HT-29 (cell line): ENCODE measurements at regions not wholly inside any gene's neighbourhood (a gene's known extent, or its start where the extent isn't known, plus 50 kb on each side); places are given as distances from the start of the nearest gene placed in this dataset.
"Not testable (repeated sequence)": the region's sequence is repeated elsewhere in the genome, so short reads cannot be mapped to it uniquely, and the experiment has no call there.

ENCODE experiments used
- DNase-seq: peaks from one replicate; pipeline ENCODE4 v3.0.0-alpha.2; 2015; ENCODE audit warnings: low spot score

DNA sequence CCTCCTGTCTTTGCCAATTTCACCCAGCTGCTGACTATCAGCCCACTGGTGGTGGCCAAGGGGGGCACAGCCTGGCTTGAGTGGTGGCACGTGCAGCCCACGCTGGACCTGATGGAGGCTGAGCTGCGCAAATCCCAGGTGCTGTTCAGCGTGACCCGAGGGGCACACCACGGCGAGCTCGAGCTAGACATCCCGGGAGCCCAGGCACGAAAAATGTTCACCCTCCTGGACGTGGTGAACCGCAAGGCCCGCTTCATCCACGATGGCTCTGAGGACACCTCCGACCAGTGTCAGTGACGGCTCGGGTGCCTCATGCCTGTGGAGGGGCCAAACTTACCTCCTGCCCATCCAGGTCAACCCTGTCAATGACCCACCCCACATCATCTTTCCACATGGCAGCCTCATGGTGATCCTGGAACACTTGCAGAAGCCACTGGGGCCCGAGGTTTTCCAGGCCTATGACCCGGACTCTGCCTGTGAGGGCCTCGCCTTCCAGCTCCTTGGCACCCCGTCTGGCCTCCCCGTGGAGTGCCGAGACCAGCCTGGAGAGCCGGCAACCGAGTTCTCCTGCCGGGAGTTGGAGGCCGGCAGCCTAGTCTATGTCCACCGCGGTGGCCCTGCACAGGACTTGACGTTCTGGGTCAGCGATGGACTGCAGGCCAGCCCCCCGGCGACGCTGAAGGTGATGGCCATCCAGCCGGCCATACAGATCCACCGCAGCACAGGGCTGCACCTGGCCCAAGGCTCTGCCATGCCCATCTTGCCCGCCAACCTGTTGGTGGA lies 180.2 kb downstream of the TBC1D2B start:
- not testable (repeated sequence) for DNase-seq

DNA sequence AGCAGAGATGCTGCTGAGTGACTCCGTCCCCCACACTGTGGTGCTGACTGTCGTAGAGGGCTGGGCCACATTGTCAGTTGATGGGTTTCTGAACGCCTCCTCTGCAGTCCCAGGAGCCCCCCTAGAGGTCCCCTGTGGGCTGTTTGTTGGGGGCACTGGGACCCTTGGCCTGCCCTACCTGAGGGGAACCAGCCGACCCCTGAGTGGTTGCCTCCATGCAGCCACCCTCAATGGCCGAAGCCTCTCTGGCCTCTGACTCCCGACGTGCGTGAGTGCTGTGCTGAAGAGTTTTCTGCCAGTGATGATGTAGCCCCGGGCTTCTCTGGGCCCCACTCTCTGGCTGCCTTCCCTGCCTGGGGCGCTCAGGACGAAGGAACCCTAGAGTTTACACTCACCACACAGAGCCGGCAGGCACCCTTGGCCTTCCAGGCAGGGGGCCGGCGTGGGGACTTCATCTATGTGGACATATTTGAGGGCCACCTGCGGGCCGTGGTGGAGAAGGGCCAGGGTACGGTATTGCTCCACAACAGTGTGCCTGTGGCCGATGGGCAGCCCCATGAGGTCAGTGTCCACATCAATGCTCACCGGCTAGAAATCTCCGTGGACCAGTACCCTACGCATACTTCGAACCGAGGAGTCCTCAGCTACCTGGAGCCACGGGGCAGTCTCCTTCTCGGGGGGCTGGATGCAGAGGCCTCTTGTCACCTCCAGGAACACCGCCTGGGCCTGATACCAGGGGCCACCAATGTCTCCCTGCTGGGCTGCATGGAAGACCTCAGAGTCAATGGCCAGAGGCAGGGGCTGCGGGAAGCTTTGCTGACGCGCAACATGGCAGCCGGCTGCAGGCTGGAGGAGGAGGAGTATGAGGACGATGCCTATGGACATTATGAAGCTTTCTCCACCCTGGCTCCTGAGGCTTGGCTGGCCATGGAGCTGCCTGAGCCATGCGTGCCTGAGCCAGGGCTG lies 181.1 kb downstream of the TBC1D2B start:
- not testable (repeated sequence) for DNase-seq

- DNase-seq = no peak
These were observed 181.8 kb downstream of the TBC1D2B start for GRCh38 chr15:77895742-77896141.

GRCh38 chr15:77895145-77895544 lies 182.4 kb downstream of the TBC1D2B start:
- DNase-seq = not testable (repeated sequence)

DNA sequence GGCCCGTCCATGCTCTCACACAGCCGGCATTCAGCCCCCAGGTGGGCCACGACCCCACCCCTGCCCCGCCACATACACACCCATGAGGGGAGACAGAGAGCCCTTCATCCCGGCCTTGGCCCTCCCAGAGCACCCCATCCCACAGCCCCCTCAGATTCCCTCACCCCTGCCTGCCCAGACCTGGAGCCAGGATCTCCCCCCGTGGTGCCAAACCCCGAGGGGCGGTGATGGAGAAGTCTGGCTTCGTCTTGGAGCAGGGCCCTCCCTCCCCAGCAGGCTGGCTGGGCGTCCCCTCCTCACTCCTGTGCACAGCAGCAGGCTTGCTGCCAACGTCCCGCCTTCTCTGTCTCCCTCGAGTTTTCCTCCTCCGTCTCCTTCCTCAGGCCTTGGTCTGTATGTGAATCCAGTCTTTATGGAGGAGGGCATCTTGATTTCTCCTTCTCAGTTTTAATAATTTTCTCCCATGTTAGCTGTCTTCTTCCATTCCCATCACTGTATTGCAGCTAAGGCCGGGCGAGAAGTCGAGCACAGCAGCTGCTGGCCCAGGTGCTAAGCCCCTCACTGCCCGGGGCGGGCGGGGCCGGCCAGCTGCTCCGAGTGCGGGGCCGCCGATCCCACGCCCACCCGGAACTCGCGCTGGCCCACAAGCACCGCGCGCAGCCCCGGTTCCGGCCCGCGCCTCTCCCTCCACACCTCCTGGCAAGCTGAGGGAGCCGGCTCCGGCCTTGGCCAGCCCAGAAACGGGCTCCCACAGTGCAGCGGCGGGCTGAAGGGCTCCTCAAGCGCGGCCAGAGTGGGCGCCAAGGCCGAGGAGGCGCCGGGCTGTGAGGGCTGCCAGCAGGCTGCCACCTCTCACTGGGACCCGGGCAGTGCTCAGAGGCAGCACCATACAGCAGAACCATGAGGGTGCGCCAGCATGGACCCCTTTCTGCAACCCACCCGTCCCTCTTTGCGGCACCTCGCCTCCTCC lies 183.6 kb downstream of the TBC1D2B start:
- not testable (repeated sequence) for DNase-seq

DNA sequence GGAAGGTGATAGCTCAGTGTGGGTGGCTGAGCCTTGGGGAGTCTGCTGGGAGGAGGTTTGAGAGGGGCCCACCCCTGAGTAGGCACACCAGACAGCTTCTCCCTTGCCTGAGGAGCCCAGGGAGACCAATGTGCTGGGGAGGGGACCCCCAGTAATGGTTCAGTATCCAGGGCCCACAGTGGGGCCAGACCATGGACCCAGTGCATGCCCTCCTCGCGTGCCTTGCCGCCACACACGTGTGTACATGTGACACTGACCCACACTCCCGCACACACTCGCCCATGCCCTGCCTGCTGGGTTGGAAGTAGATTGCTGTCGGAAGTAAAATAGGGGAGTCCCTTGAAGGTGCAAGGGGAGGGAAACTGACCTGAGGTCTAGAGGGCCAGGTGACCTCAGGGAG lies 184.3 kb downstream of the TBC1D2B start:
- not testable (repeated sequence) for DNase-seq

GRCh38 chr15:77892335-77892734 lies 185.2 kb downstream of the TBC1D2B start:
- DNase-seq = no peak

- not testable (repeated sequence) for DNase-seq
These were observed 185.6 kb downstream of the TBC1D2B start for GRCh38 chr15:77891862-77892261.

GRCh38 chr15:77890911-77891801 lies 186.4 kb downstream of the TBC1D2B start:
- not testable (repeated sequence) for DNase-seq

DNA sequence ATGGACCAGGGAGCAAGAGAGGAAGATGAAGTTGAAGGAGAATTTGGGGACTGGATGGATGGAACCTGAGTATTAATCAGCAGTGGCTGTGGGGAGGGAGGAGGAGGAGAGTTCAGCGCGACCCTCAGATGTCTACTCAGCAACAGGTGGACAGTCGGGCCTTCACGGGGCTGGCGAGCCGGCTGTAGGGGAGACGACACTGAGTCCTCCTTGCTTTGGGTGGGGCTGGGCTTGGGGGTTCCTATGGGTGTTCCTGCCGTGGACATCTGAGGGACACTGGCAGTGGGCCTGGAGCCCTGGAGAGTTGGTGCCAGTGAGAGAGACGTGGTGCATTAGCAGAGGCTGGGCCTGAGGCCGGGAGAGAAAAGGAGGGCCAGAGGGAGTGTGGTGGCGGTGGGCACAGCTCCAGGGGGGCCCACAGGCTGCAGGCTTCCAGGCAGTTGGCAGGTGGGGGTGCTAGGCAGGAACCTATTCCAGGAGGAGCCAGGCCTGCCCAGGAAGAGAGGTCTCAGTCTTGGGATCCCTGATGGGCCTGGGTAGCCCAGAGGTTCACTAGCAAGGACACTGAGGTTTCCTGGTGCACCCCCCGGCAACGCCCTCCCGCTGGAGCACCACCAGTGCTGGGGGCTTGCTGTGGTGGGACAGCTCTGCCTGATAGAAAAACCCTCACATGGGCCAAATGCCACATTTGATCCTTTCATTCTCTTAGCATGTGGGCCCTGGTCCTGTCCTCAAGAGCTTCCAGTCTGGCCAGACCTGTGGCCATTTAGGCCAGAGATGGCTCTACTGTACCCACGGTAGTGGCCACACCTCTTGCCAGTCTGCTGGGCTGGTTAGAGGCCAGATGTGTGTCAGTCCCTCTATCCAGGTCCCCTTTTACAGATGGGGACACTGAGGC lies 187.4 kb downstream of the TBC1D2B start:
- DNase-seq = not testable (repeated sequence)

DNA sequence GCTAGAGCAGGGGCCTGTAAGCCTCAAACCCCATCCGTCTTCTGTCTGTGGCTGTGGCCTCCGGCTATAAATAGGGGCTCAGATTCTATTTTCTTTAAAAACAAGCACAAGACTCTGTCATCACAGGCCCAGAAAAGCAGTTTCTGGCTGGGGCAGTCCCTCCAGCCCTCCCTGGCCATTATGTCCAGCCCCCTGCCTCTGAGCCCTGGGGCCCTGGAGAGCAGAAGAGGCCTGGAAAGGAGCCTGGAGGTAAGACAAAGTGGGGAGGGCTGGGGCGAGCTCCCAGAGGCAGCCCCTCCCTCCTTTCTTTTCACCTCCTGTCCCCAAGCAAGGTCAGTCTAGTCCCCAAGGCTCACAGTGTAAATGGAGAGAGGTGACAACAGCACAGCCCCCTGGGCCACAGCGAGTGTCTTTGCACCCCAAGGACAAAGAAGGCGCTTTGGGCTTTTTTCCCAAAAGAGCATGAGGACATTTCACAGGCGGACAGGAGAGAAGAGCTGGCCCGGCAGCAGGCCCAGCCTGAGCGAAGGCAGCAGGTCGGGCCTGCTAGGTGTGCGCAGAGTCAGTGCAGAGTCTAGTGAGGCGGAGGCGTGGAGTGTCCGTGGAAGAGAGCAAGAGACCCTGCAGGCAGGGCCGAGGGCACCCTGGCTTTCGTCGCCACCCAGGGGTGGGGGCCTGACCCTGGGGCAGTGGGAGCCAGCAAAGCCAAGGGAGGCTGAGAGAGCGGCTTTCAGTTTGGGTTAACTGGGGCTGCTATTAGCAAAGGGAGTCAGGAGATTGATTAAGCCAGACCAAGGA lies 188.3 kb downstream of the TBC1D2B start:
- no peak for DNase-seq

GRCh38 chr15:77887563-77888429 lies 189.7 kb downstream of the TBC1D2B start:
- not testable (repeated sequence) for DNase-seq

DNA sequence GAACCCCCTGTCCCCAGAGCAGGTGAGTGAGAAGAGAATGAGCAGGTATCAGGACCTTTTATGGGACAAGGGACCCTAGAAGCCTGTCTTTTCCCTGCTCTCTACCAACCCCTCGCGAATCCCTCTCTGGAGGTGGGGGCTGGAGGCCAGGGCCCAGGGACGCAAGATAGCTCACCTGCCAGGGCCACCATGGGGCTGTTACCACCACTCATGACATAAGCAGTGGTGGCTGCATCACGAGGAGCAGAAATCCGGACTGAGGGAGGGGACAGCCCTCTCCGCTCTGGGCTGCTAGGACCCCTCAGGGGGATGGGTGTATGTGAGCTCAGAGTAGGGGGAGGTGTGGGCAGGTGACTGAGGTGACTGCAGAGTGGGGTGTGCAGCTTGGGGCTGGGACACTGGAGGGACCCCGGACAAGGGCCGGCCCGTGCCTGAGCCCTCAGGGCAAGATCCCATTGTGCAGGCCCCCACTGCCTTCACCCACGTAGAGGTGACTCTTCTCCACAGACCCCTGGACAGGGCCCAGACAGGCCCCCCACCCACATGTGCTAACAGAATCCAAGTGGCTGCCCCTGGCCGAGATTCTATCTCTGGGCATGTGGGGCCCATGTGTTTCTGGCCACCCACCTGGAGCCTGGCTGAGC lies 190.6 kb downstream of the TBC1D2B start:
- DNase-seq = no peak

DNA sequence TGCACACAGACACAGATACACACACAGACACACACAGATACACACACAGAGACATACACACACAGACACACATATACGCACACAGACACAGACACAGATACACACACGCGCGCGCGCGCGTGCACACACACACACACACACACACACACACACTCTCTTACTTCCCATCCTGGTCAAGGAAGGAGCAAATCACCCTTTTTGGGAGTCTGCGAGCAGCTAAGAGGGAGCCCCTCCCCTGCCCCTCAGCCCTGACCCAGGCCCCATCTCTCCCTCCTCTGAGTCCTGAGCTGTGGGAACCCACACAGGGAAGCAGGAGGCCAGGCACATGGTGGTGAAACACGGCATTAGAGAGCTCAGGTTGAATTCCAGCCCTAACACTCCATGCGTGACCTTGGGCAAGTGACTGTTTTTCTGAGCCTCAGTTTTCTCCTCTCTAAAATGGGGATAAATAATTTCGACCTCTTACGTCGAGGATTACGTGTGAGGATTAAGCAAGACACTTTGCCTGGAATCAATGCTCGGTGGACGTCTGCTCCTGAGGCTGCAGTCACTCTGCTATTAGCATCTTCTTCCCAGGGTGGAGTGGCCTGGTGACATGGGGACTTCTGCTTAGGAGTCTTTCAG lies 191.5 kb downstream of the TBC1D2B start:
- not testable (repeated sequence) for DNase-seq

- not testable (repeated sequence) for DNase-seq
These were observed 194.5 kb downstream of the TBC1D2B start for GRCh38 chr15:77883012-77883411.

DNA sequence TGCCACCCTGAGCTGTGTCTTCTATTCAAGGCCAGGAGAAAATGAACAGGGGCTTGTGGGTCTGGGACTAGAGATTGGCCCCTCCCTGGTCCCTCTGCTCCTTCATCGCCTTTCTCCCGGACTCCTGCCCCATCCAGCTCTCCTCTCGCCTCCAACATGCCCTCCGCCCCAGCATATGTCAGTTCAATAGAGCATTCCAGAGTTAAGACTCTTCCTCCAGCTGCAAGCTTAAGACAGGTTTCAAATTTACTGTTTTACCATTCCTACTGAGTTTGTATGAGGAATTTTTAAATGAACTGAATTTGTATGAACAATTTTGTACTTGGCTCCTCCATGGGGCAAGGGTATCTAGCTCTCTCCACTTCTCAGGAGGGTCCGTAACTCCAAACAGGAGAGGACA lies 195.6 kb downstream of the TBC1D2B start:
- no peak for DNase-seq
